Spinal cord (tissue), 9 donors: ENCODE measurements at regions not wholly inside any gene's neighbourhood (a gene's known extent, or its start where the extent isn't known, plus 50 kb on each side); places are given as distances from the start of the nearest gene placed in this dataset.

Experiments used
- DNase-seq, 6 donors: peaks; one replicate each; pipeline versions ENCODE4 v3.0.0 to v3.0.0-alpha.2; 2013 to 2015; ENCODE audit warnings: low spot score in 6 of 6, low read depth in 4 of 6
- H3K27ac ChIP-seq: one replicate; pipeline ENCODE4 v1.5.1; 2013; ENCODE audit warnings: low read depth, low read length, control low read depth
- H3K27me3 ChIP-seq: one replicate; pipeline ENCODE4 v1.6.1; 2013; ENCODE audit warnings: low read length; ENCODE audit not compliant: control insufficient read depth, insufficient read depth
- H3K36me3 ChIP-seq: one replicate; pipeline ENCODE4 v1.6.1; 2013; ENCODE audit warnings: low read length; ENCODE audit not compliant: control insufficient read depth, insufficient read depth
- H3K4me1 ChIP-seq: one replicate; pipeline ENCODE4 v1.6.1; 2013; ENCODE audit warnings: low read length; ENCODE audit not compliant: control insufficient read depth, insufficient read depth
- H3K4me3 ChIP-seq: one replicate; pipeline ENCODE4 v1.5.1; 2013; ENCODE audit warnings: low read depth, low read length, control low read depth
- H3K9me3 ChIP-seq: one replicate; pipeline ENCODE4 v1.6.1; 2013; ENCODE audit warnings: low read length; ENCODE audit not compliant: control insufficient read depth, insufficient read depth
- WGBS: methylation state at CpG from one replicate; pipeline ENCODE4 v1.1.5; 2013; ENCODE audit warnings: missing lambda C conversion rate; ENCODE audit not compliant: insufficient coverage; 5-methylcytosine and 5-hydroxymethylcytosine counted together
- donor health status: healthy.

GRCh38 chr10:57972783-57973182 is 294.9 kb downstream of the IPMK start:
- H3K4me1 ChIP-seq = no peaks in the 10 kb centered on the region
- H3K36me3 ChIP-seq = no peaks in the 10 kb centered on the region
- no peaks in the 10 kb centered on the region for H3K9me3 ChIP-seq
- no peaks in the 10 kb centered on the region for H3K27me3 ChIP-seq
- H3K4me3 ChIP-seq = no peak overlapping the region
- no peak overlapping the region for H3K27ac ChIP-seq
- no peak for DNase-seq
- WGBS = no CpG with 5 or more reads among the region's 2 CpGs

DNA sequence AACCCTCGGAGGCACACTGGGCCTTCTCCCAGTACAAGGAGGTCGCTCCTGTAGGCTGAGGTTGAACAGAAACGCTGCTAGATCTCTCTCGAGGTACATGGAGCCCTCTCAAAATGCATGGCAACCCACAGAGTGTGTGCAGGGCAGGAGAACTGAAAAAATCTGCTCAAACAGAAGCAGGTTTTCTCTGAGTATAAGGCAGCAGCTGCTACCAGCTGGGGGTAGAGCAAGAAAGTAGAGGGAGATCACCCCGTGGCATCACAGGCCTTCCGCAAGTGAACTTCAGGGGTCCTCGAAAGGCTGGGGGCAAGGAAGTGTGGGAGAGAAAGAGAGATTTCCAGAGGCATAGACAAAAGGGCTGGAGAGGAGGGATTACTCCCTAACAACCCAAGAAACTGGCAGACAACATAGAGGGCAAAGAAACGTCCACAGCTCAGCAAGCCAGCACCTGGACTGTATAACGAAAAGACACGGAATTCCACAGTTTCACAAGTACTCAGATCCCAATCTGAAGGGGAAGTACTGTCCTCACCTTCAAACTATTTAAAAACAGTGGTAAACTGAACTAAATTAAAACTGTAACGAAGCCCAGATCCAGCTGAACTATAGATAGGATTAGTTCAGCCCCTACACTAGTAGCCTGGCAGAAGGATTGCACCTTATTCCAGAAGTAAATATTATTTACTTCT is 299.2 kb downstream of the IPMK start:
- WGBS = 66% methylated on average over 5 of the region's 11 CpGs
- no peaks in the 10 kb centered on the region for H3K36me3 ChIP-seq
- H3K27ac ChIP-seq = no peak overlapping the region
- peaks cover 2% of the 10 kb centered on the region for H3K4me1 ChIP-seq
- no peak overlapping the region for H3K4me3 ChIP-seq
- no peaks in the 10 kb centered on the region for H3K9me3 ChIP-seq
- no peaks in the 10 kb centered on the region for H3K27me3 ChIP-seq
- no peak for DNase-seq

DNA sequence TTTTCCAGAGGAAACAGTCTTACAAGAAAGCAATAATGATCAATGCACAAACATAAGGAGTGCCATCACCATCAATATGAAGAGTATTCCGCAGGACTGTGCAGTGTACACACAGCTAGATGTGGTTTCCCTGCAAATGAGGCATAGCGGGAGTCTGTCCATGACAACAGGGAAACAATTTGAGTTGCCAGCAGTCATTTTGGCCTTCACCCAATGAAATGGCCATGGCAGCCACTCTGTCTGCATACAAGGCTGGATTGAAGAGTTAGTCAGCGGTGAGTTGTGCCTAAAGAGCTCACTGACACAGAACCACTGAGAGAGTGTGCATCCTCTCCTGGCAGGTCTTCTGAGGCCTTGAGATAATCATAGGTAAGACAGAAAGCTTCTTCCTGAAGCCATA is 303.3 kb downstream of the IPMK start:
- no peaks in the 10 kb centered on the region for H3K27me3 ChIP-seq
- H3K36me3 ChIP-seq = no peaks in the 10 kb centered on the region
- no peaks in the 10 kb centered on the region for H3K9me3 ChIP-seq
- 54% methylated on average over 3 of the region's 3 CpGs for WGBS
- peak; percentile 60 to 91 (median 74) for DNase-seq
- H3K4me1 ChIP-seq = peaks cover 2% of the 10 kb centered on the region
- H3K4me3 ChIP-seq = no peak overlapping the region
- no peak overlapping the region for H3K27ac ChIP-seq

- Histone ChIP-seq H3K4me1 (peaks cover 2% of the 10 kb centered on the region), H3K27me3 (no peaks in the 10 kb centered on the region), H3K36me3 (no peaks in the 10 kb centered on the region), H3K9me3 (no peaks in the 10 kb centered on the region), H3K27ac (no peak overlapping the region), H3K4me3 (no peak overlapping the region)
- DNase-seq = no peak
- WGBS = no CpG with 5 or more reads among the region's 2 CpGs
These were observed 304.1 kb downstream of the IPMK start for GRCh38 chr10:57963546-57963945.

GRCh38 chr10:57962839-57963238 is 304.9 kb downstream of the IPMK start:
- Histone ChIP-seq H3K27me3 (no peaks in the 10 kb centered on the region), H3K27ac (no peak overlapping the region), H3K9me3 (no peaks in the 10 kb centered on the region), H3K4me1 (peaks cover 2% of the 10 kb centered on the region), H3K4me3 (no peak overlapping the region), H3K36me3 (no peaks in the 10 kb centered on the region)
- 60% methylated on average over 1 of the region's 3 CpGs for WGBS
- no peak for DNase-seq

DNA sequence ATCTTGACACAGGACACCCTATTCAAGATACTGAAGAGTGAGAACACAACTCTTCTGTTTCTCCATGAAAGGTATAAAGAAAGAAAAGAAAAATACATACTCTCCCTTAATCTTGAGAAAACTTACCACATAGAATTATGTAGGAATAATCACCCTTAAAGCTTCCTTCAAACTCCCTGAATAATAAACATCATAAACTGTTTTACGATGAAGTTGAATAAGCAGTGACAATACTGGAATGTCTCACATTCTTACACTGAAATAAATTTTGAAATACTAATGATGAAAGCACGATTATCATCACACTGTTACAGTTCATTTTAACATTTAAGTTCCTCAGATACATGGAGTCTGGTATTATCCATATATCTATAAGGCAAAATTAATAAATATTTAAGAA is 306.2 kb downstream of the IPMK start:
- no peak for DNase-seq
- Histone ChIP-seq H3K4me1 (peaks cover 2% of the 10 kb centered on the region), H3K9me3 (no peaks in the 10 kb centered on the region), H3K27ac (no peak overlapping the region), H3K27me3 (no peaks in the 10 kb centered on the region), H3K36me3 (no peaks in the 10 kb centered on the region), H3K4me3 (no peak overlapping the region)
- no CpG with 5 or more reads among the region's 2 CpGs for WGBS

DNA sequence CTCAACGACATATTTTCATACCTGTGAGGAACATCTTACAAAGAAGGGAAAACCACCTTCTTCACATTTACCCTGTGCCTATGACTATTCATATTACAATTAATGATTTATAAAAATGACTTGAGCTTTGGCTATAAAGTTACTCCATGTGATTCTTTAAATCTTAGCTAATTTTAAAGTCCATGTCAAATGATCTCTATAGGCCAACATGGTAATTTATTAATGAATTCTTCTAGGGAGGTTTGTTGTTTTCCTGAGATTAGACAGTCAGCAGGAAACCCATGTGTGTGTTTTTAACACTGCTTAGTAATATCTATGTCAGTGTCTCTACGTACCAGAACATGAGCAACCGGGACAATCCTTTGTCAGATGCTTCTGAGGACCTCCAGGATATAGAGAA is 307.3 kb downstream of the IPMK start:
- no peak overlapping the region for H3K27ac ChIP-seq
- H3K27me3 ChIP-seq = no peaks in the 10 kb centered on the region
- no peaks in the 10 kb centered on the region for H3K9me3 ChIP-seq
- no peaks in the 10 kb centered on the region for H3K36me3 ChIP-seq
- DNase-seq = no peak
- peaks cover under 1% of the 10 kb centered on the region for H3K4me1 ChIP-seq
- no CpG with 5 or more reads among the region's 3 CpGs for WGBS
- H3K4me3 ChIP-seq = no peak overlapping the region

DNA sequence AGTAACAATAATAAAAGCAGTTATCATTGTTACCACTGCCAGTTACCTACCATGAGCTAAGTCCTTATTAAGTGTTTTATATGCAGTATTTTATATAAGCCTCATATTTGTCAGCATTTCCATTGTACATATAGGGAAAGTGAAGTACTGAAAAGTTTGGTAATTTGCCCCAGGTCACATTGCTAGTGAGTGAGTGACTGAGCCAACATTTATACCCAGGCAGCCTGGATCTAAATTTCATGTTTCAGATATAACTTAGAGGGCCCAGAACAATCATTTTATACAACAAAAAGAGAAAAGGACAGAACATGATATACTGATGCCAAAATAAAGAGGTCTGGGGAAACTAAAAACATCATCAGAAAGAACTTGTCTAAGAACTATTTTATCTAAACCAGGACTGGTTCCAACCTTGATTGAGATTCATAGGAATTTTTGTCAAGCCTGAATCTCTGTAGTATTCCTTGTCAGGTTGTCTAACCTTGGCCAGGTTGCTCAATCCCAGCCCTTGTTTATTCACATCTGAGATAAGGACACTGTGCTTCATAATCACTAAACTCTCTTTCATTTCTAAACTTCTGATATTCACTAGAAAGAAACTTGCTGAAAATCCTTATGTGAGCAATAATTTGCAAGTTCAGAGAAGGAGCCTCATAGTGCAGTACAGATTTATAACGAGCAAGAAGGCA is 308.2 kb downstream of the IPMK start:
- DNase-seq = no peak
- no peaks in the 10 kb centered on the region for H3K9me3 ChIP-seq
- no peaks in the 10 kb centered on the region for H3K36me3 ChIP-seq
- WGBS = no CpG with 5 or more reads among the region's 1 CpG
- no peak overlapping the region for H3K27ac ChIP-seq
- no peak overlapping the region for H3K4me3 ChIP-seq
- no peaks in the 10 kb centered on the region for H3K4me1 ChIP-seq
- H3K27me3 ChIP-seq = no peaks in the 10 kb centered on the region

- Histone ChIP-seq H3K9me3 (no peaks in the 10 kb centered on the region), H3K36me3 (no peaks in the 10 kb centered on the region), H3K4me1 (no peaks in the 10 kb centered on the region), H3K27me3 (no peaks in the 10 kb centered on the region), H3K27ac (no peak overlapping the region), H3K4me3 (no peak overlapping the region)
- DNase-seq = no peak
- no CpG with 5 or more reads among the region's 2 CpGs for WGBS
These were observed 312.6 kb downstream of the IPMK start for GRCh38 chr10:57955076-57955475.

DNA sequence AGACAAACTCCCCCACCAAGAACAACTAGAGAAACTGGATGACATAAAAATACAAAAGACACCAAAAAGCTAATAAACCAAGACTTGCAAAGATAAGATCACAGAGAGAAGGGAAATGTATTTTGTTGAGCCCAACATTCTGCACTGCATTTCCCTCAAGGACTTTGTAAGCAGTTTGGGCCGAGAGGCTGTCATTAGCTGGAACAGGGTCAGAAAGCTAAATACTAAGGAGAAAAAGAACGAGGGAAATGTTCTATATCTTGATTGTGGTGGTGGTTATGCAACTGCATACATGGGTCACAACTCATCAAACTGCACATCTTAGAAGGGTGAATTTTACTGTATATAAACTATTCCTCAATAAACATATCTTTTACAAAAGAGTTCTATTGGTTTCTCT is 315.0 kb downstream of the IPMK start:
- no peak overlapping the region for H3K4me3 ChIP-seq
- no CpG with 5 or more reads among the region's 2 CpGs for WGBS
- no peaks in the 10 kb centered on the region for H3K27me3 ChIP-seq
- H3K27ac ChIP-seq = no peak overlapping the region
- DNase-seq = no peak
- H3K4me1 ChIP-seq = no peaks in the 10 kb centered on the region
- no peaks in the 10 kb centered on the region for H3K9me3 ChIP-seq
- no peaks in the 10 kb centered on the region for H3K36me3 ChIP-seq
